ENCODE measurements at regions not wholly inside any gene's neighbourhood (a gene's known extent, or its start where the extent isn't known, plus 50 kb on each side); places are given as distances from the start of the nearest gene placed in this dataset.
"Not testable (repeated sequence)": the region's sequence is repeated elsewhere in the genome, so short reads cannot be mapped to it uniquely, and the experiment has no call there.

DNA sequence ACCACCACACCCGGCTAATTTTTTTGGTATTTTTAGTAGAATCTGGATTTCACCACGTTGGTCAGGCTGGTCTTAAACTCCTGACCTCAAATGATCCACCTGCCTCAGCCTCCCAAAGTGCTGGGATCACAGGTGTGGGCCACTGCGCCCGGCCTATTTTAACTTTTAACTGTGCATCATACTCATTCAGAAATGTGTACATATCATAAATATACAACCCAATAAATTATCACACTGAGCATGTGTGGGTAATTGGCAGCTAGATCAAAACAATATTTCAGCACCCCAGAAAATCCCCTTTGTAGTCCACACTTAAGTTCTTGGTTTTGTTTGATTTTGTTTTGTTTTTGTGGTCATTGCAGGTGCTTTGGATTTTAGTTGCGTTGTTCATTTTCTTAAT is 228.9 kb upstream of the ZNF217 start:
- no peak for TF ChIP-seq CTCF (conservative IDR thresholded peaks at IDR 0.05; ENCODE audit: low read depth, low read length)
- DNase-seq (ENCODE audit: low read depth) = no peak
- no peak overlapping the region for H3K4me3 ChIP-seq (ENCODE audit: low read depth, low read length)

DNA sequence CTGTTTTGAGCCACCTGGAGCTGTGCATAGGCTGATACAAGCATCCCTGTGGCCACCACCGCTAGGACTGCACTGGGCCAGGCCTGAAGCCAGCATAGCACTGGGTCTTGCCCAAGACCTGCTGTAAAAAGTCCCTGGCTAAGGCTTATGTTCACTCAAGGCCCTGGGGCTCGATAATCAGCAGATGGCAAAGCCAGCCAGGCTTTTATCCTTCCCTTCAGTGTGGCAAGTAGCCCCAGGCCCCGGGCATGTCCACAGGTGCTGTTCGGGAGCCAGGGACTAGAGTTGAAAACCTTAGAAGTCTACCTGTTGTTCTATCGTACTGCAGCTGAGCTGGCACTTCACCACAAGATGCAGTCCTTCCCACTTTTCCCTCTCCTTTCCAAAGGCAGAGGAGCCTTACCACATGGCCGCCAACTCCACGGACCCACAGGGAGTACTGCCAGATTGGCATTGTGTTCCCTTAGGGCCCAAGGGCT is 226.4 kb upstream of the ZNF217 start:
- no peak for TF ChIP-seq CTCF (conservative IDR thresholded peaks at IDR 0.05; ENCODE audit: low read depth, low read length)
- no peak for DNase-seq (ENCODE audit: low read depth)
- no peak overlapping the region for H3K4me3 ChIP-seq (ENCODE audit: low read depth, low read length)

DNA sequence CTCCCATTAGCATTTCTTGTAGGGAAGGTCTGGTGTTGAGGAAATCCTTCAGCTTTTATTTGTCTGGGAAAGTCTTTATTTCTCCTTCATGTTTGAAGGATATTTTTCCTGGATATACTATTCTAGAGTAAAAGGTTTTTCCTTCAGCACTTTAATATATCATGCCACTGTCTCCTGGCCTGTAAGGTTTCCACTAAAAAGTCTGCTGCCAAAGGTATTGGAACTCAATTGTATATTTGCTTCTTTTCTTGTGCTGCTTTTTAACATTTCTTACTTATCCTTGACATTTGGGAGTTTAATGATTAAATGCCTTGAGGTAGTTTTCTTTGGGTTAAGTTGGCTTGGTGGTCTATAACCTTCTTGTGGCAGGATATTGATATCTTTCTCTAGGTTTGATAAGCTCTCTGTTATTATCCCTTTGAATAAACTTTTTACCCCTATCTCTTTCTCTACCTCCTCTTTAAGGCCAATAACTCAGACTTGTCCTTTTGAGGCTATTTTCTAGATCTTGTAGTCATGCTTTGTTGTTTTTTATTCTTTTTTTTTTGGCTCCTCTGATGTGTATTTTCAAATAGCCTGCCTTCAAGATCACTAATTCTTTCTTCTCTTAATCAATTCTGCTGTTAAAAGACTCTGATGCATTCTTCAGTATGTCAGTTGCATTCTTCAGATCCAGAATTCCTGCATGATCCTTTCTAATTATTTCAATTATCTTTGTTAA is 225.0 kb upstream of the ZNF217 start:
- no peak for TF ChIP-seq CTCF (conservative IDR thresholded peaks at IDR 0.05; ENCODE audit: low read depth, low read length)
- DNase-seq (ENCODE audit: low read depth) = no peak
- no peak overlapping the region for H3K4me3 ChIP-seq (ENCODE audit: low read depth, low read length)

GRCh38 chr20:53817513-53817912 is 223.9 kb upstream of the ZNF217 start:
- H3K4me3 ChIP-seq (ENCODE audit: low read depth, low read length); DNase-seq (ENCODE audit: low read depth): not testable (repeated sequence)

GRCh38 chr20:53816872-53817398 is 223.3 kb upstream of the ZNF217 start:
- no peak for DNase-seq (ENCODE audit: low read depth)
- no peak for TF ChIP-seq CTCF (conservative IDR thresholded peaks at IDR 0.05; ENCODE audit: low read depth, low read length)
- no peak overlapping the region for H3K4me3 ChIP-seq (ENCODE audit: low read depth, low read length)

GRCh38 chr20:53815509-53815908 is 221.9 kb upstream of the ZNF217 start:
- no peak for DNase-seq (ENCODE audit: low read depth)
- no peak for TF ChIP-seq CTCF (conservative IDR thresholded peaks at IDR 0.05; ENCODE audit: low read depth, low read length)
- no peak overlapping the region for H3K4me3 ChIP-seq (ENCODE audit: low read depth, low read length)

GRCh38 chr20:53814060-53814459 is 220.4 kb upstream of the ZNF217 start:
- no peak for TF ChIP-seq CTCF (conservative IDR thresholded peaks at IDR 0.05; ENCODE audit: low read depth, low read length)
- no peak overlapping the region for H3K4me3 ChIP-seq (ENCODE audit: low read depth, low read length)
- DNase-seq (ENCODE audit: low read depth) = no peak

Data from choroid plexus epithelial cell (primary cell).